Activated CD4-positive, alpha-beta T cell treated with anti-CD3 and anti-CD28 coated beads, Interleukin-2, Interleukin-6, amounts not matched to agents 100 ng/mL and 50 ng/mL, durations not matched to agents 16 hours and 8 hours (primary cell): ENCODE measurements at regions not wholly inside any gene's neighbourhood (a gene's known extent, or its start where the extent isn't known, plus 50 kb on each side); places are given as distances from the start of the nearest gene placed in this dataset.

Source experiments
- DNase-seq: peaks from one replicate; pipeline ENCODE4 v3.0.0-alpha.2; 2020

DNA sequence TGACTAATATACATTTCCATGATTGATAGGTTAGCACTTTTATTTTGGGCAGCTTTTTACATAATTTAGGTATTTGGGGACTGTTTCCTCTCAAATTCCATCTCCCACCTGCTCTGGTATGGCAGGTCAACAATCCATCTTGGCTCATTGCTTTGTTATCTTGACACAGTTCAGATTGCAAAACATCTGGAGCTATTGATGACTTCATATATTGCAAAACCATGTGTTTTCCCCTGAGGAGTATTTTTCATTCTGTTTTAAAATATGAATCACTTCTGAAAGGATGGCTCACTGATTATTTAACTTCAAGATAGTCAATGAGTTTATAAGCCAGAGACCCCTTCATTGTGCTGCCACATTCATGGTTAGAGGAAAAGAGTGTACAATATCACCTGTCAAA is 1206.0 kb upstream of the C9orf72 start:
- no peak for DNase-seq

DNA sequence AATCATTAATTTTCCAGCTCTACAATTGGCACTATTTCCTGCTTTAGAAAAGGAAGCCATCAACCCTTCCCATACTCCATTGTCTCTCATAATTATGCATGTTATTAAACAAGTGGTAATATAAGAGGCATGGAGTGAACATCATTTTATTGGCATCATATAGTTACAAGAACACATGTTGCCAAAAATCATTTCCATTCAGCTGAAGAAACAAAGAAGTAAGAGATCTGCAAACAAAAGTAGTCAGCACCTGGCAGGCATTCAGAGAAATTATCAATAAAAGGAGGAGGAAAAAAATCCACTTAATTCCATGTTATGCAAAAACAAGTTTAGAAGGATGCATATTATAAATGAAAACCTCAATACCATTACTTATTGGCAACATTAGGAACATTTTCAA is 1208.2 kb upstream of the C9orf72 start:
- DNase-seq, result no peak

- no peak for DNase-seq
Observed at GRCh38 chr9:28782630-28783029, 1209.3 kb upstream of the C9orf72 start.

- no peak for DNase-seq
Observed at GRCh38 chr9:28792716-28793115, 1219.4 kb upstream of the C9orf72 start.

- DNase-seq, result no peak
Observed at GRCh38 chr9:28799876-28800275, 1226.6 kb upstream of the C9orf72 start.

DNA sequence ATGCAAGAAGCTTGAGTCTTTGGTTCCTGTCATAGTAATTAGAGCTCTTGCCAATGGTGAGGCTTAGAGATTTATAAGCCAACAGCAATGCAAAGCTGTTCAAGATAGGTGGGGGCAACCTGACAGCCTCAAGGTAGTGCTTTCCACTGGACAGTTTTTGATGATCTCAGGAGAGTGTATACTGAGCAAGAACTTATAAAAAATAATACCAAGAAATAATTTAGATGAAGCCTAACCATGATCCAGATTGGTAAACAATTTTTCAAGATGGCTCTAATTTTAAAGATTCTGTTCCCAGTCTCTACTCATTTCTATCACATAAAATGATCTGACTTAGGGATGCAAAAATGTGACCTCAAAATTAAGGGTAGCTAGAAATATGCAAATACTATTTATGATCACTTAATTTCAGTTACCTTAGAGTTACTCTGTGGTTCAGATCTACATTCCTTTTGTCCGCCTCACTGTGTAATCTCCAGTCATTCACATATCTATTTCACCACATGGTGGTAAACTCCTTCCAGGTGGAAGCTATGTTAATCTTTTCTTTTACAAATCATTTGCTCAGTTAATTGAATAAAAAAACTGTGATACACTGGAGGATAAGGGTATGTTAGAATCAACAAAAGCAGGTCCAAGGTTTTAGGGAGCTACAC is 1228.0 kb upstream of the C9orf72 start:
- DNase-seq, result no peak

GRCh38 chr9:28805197-28805596 is 1231.9 kb upstream of the C9orf72 start:
- no peak for DNase-seq

DNA sequence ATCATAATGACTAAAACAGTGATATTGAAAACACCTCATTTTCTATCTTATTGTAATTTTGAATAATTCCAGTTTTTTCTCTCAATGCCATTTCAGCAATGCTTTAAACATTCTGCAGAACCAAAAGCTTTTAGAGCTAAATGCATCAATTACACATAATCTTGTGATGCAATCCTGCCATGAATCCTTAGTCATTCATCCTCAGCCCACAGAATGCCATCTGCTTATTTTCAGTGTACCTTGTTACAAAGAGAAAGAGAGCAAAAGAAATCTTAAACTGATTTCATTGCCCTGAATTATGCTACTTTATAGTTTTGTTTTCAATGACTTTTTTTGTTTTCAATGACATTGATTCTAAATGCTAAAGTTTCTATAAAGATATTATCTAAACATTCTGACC is 1234.8 kb upstream of the C9orf72 start:
- DNase-seq, result no peak

DNA sequence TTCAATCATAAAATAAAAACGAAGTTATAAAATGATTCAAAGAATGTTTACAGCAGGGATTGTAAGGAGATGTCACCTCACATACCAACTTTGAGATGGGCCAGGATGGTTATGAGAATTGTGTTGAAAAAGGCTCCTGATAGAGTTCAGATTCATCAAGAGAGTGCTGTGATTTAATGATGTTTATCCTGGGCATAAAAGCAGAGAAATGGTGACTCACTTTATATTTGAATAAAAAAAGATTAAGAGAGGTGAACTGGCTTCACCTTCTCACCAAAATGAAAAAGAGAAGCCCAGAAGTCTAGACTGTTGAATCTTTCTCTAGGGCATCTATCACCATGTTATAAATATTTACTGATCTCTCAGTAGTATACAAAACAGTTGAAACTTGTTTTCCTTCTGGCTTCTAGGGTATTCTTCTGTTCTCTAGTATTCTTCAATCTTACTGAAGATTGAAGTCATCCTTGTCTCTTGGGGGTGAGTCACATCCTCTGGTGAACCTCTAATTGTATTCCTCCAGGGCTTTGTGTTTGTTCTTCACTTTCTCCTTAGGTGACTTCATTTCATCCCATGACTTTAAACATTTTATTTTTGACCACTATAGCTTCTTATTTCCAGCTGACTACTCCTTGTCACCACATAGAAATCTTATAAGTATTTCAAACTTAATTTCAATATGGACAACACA is 1237.3 kb upstream of the C9orf72 start:
- DNase-seq, result no peak

DNA sequence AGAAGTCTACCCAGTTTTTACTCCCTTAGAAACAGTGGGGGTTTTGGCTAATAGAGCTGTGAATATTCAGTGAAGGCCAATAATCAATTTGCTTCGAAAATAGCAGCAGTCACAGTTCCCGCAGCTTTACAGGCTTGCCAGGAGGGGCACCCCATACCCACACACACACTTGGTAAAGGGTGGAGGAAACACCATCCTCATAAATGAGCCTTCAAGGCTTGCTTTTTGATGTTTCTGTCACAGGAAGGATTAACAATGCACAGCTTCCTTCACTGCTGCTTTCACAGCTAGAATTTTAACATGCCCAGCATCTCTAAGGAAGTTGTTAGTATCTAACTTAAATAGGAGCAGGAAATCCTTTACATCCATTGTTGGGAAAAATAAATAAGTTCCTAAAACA is 1247.5 kb upstream of the C9orf72 start:
- DNase-seq, result no peak

DNA sequence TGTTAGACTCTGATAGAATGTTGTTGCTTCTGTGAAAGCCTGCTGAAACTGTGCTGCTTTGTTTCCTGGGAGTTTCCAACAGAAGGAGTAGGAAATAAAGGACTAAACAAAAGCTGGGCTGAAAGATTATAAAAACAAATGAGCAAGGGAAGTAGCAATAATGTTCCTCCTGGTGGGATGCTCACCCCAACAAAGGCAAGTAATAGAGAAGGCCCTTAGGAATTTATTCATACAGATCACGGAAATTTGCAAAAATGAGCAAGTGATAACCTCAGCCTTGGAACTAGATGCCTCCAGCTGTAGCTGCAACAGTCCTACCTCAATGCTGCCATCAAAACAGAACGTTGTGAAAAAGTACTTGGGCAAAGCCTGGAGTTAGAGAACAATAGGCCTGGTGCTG is 1248.0 kb upstream of the C9orf72 start:
- DNase-seq, result no peak

- no peak for DNase-seq
Observed at GRCh38 chr9:28824432-28824963, 1251.2 kb upstream of the C9orf72 start.

- no peak for DNase-seq
Observed at GRCh38 chr9:28832168-28832770, 1259.0 kb upstream of the C9orf72 start.

DNA sequence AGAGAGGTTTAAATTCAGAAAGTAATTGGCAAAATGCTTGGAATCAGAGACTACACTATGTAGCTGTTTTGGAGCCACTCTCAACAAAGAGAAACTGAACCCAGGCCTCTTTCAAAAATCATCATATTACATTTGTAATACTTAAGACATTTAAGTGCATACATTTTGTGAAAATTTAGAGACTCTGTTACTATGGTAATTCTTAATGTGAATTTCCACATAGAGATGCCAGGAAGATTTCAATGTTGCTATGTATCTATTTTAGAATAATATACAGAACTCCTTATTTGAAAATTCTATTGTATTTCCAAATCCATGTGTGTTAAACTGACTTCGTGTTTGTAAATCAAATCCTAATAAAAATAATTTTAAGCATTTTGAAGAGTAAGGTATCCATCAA is 1260.9 kb upstream of the C9orf72 start:
- no peak for DNase-seq

DNA sequence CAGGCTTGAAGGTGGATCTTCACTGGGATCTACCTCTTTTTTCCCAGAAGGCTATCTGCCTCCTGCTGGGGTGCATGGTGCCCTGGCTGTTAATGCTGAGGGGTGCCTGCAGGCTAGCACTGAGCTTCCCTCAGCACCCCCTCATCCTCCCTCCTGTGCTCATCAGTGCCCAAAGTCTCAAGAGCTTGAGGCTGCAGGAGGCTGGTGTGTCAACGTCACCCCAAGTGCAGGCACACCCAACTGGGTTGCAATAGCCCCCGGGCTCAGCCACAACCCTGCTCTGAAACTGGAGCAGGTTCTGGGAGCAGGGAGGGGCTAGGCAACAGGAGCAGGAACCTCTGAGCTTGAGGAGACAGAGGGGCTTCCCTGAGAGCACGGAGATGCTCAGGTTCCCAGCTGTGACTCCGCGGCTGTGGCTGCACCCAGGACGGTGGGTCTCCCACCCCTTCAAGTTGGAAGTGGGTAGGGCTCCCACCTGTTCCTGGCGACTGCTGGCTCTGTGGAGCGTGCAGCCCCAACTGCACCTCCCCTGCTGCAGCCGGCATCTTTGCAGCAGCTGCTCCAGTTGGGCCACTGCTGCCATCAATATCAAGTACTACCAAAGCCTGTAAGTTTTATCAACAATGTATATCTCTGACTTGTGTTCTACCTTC is 1266.6 kb upstream of the C9orf72 start:
- DNase-seq, result no peak

- no peak for DNase-seq
Observed at GRCh38 chr9:28841775-28842174, 1268.5 kb upstream of the C9orf72 start.

GRCh38 chr9:28847331-28847730 is 1274.0 kb upstream of the C9orf72 start:
- no peak for DNase-seq

DNA sequence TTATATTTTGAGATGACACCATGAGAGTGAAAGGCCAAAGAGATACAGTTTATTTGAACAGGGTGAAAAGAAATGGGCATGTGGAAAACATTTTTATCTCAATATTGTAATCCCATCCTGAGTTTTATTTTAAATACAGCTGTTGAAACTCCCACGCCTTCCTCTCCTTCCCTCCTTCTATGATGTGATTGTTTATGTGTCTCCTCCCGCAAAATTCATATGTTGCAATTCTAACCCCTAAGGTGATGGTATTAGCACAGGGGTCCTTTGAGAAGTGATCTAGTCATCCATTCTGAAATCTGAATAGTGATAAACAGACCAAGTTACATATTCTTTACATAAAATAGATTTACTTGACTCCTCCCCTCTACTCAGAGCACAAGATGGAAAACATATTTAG is 1275.4 kb upstream of the C9orf72 start:
- DNase-seq, result no peak

GRCh38 chr9:28853477-28853876 is 1280.2 kb upstream of the C9orf72 start:
- no peak for DNase-seq

- no peak for DNase-seq
Observed at GRCh38 chr9:28866951-28867350, 1293.7 kb upstream of the C9orf72 start.

- DNase-seq, result no peak
Observed at GRCh38 chr9:28868228-28868990, 1295.1 kb upstream of the C9orf72 start.

DNA sequence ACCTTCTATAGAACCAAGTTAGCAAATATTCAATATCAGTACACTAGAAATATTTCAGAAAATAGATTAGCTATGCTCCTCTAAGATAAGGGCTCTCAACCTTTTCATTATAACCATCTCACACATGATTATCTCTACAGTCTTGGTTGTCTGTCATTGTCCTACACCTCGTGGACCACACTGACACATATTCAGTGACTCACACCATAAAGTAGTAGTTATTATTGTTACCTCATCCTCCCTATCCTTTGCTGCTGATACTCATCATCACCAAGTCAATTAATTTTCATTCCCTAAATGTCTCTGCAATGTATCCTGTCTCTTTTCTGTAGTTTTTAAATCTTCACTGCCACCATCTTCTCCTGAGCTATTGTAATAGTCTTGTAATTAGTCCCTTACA is 1309.2 kb upstream of the C9orf72 start:
- DNase-seq, result no peak

DNA sequence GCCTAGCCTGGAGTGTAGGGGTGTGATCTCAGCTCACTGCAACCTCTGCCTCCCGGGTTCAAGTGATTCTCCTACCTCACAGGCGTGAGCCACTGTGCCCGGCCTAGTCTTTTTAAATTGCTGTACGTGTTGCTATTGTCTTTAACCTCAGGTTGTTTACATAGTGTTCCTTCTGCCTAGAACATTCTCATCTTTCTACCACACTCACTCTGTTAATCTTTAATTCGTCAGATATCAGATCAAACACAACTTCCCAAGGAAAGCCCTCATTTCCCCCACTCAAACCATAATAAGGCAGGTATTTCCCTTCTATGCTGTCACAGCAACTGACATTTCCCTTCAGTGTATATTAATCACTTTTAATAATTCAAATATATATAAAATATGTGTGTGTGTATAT is 1310.0 kb upstream of the C9orf72 start:
- DNase-seq, result no peak
